Urinary bladder (tissue), 3 donors: ENCODE measurements at regions not wholly inside any gene's neighbourhood (a gene's known extent, or its start where the extent isn't known, plus 50 kb on each side); places are given as distances from the start of the nearest gene placed in this dataset.
"Not testable (repeated sequence)": the region's sequence is repeated elsewhere in the genome, so short reads cannot be mapped to it uniquely, and the experiment has no call there.

Experiments
- DNase-seq: peaks from one replicate; pipeline ENCODE4 v3.0.0-alpha.2; 2015; ENCODE audit errors: extremely low spot score
- H3K27ac ChIP-seq: one replicate; pipeline ENCODE4 v1.5.1; 2013; ENCODE audit warnings: low read depth, mild to moderate bottlenecking, moderate library complexity
- H3K36me3 ChIP-seq: one replicate; pipeline ENCODE4 v1.6.1; 2013; ENCODE audit warnings: mild to moderate bottlenecking, moderate library complexity; ENCODE audit not compliant: insufficient read depth
- H3K4me1 ChIP-seq: one replicate; pipeline ENCODE4 v1.6.1; 2013; ENCODE audit warnings: mild to moderate bottlenecking, moderate library complexity; ENCODE audit not compliant: insufficient read depth
- H3K4me3 ChIP-seq: one replicate; pipeline ENCODE4 v1.5.1; 2013; ENCODE audit warnings: low read depth, low read length
- WGBS: extraction: QIAGEN DNeasy Blood & Tissue Kit; methylation state at CpG from one replicate; pipeline ENCODE4 v1.1.7; 2013; 5-methylcytosine and 5-hydroxymethylcytosine counted together
- donor health status: healthy with polysubstance abuse.
- donor health status: healthy.

DNA sequence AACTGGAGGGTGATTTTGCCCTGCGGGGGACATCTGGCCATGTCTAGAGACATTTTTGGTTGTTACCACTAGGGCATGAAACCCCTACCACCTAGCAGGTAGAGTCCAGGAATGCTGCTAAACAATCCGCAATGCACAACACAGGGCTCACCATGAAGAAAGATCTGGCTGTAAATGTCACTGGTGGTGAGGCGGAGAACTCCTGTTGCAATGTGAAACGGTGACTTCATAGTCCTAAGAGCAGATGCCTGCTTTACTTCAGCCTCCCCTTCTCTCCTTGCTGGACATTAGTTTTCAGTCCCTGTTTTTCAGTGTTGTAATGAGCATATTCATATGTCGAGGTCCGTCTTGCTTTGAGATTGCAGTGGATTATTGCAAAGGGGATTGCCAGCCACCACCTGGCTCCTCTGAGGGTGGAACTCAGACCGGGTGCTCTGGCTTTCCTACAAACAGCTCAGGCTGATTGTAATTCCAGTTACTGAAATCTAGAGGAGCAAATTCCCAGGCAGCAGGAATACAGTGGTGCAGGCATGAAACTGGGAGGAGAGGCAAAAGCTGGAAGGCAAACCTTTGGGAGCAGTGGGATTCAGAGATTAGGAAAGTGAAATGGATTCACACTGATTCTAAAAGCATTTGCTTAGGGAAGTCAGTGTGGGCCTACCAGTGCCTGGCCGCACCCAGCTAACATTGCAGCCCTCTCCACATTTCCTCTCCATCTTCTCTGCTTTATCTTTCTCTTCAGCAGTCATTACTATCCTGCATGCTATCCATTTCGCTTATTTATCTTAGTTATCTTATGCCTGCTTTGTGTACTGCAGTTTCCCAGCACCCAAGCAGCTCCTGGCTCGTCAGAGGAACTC is 76.1 kb upstream of the PCDH8 start:
- Histone ChIP-seq H3K27ac (no peak overlapping the region), H3K4me1 (no peaks in the 10 kb centered on the region), H3K4me3 (no peak overlapping the region), H3K36me3 (no peaks in the 10 kb centered on the region)
- WGBS, result 50% methylated on average over 10 of the region's 10 CpGs
- DNase-seq, result no peak

DNA sequence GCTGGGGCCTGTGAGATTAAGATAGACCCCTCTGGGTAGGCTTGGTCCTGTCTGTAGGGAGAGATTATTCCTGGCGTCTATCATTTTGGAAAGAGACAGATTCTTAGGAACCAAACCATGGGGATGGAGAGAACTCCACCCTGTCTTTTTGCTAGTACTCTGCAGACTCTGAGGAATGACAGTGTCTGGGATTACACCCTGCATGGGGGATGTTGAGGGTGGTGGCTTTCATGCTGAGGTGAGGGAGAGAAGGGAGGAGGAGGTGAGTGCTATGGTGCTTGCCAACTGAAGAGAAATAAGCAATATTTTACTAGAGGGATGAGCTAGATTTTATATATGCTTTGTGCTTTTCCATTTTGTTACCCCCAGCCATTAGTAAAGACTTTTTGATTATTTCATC is 74.5 kb upstream of the PCDH8 start:
- no peak for DNase-seq
- 92% methylated on average over 1 of the region's 1 CpG for WGBS

GRCh38 chr13:52921194-52921593 is 72.8 kb upstream of the PCDH8 start:
- DNase-seq, result no peak
- 85% methylated on average over 3 of the region's 3 CpGs for WGBS
- Histone ChIP-seq H3K27ac (no peak overlapping the region), H3K4me1 (no peaks in the 10 kb centered on the region), H3K36me3 (no peaks in the 10 kb centered on the region), H3K4me3 (no peak overlapping the region)

More for the DNA sequence above, 74.5 kb upstream of the PCDH8 start:
- Histone ChIP-seq H3K4me1 (no peaks in the 10 kb centered on the region), H3K36me3 (no peaks in the 10 kb centered on the region), H3K27ac (no peak overlapping the region), H3K4me3 (no peak overlapping the region)

GRCh38 chr13:52916486-52916990 is 68.1 kb upstream of the PCDH8 start:
- H3K27ac ChIP-seq, result no peak overlapping the region
- no peak for DNase-seq
- H3K36me3 ChIP-seq, result no peaks in the 10 kb centered on the region
- no peaks in the 10 kb centered on the region for H3K4me1 ChIP-seq
- no peak overlapping the region for H3K4me3 ChIP-seq

DNA sequence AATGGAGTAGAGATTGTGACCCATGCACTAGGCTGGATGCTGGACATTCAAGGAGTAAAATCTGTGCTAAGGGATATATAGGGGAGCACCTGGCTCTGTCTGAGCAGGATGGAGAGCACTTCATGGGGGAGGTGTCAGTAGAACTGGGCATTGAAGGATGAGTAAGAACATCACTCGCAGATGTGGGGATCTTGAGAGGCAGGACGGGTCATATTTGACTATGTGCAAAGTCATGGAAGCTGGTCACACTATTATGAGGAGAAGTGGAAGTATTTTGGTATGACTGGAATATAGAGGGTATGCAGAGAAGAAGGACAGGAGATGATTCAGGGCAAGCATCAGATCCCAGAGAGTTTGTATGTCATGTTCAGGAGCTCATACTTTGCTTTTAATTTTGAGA is 62.9 kb upstream of the PCDH8 start:
- WGBS, result 93% methylated on average over 2 of the region's 2 CpGs
- Histone ChIP-seq H3K4me3 (no peak overlapping the region), H3K4me1 (no peaks in the 10 kb centered on the region), H3K27ac (no peak overlapping the region), H3K36me3 (no peaks in the 10 kb centered on the region)
- no peak for DNase-seq

DNA sequence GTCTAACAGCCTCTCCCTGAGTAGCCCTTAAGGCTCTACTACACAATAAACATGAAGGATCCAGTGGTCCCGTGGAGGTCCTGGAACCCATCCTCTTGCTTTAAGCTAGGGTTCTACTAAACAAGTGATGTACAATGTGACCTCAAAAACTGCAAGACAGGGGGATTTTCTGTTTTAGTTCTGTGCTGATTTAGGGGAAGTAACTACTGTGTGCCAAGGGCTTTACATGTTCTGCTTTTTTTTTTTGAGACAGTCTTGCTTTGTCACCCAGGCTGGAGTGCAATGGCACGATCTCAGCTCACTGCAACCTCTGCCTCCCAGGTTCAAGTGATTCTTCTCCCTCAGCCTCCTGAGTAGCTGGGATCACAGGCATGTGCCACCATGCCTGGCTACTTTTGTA is 61.9 kb upstream of the PCDH8 start:
- H3K4me3 ChIP-seq, H3K36me3 ChIP-seq, H3K4me1 ChIP-seq, H3K27ac ChIP-seq, DNase-seq: not testable (repeated sequence)
- WGBS, result 57% methylated on average over 2 of the region's 2 CpGs

GRCh38 chr13:52906122-52906903 is 57.9 kb upstream of the PCDH8 start:
- no peak for DNase-seq
- no peaks in the 10 kb centered on the region for H3K36me3 ChIP-seq
- H3K4me3 ChIP-seq, result no peak overlapping the region
- no peak overlapping the region for H3K27ac ChIP-seq
- WGBS, result 17% methylated on average over 20 of the region's 20 CpGs
- no peaks in the 10 kb centered on the region for H3K4me1 ChIP-seq

- H3K36me3 ChIP-seq, result no peaks in the 10 kb centered on the region
- no peaks in the 10 kb centered on the region for H3K4me1 ChIP-seq
- H3K27ac ChIP-seq, result no peak overlapping the region
- WGBS, result 50% methylated on average over 1 of the region's 1 CpG
- no peak overlapping the region for H3K4me3 ChIP-seq
- DNase-seq, result no peak
Observed at GRCh38 chr13:52905701-52906100, 57.3 kb upstream of the PCDH8 start.

- WGBS, result 43% methylated on average over 4 of the region's 4 CpGs
- DNase-seq, result no peak
- H3K36me3 ChIP-seq, result no peaks in the 10 kb centered on the region
- H3K27ac ChIP-seq, result no peak overlapping the region
- H3K4me3 ChIP-seq, result no peak overlapping the region
- H3K4me1 ChIP-seq, result no peaks in the 10 kb centered on the region
Observed at GRCh38 chr13:52903320-52903719, 54.9 kb upstream of the PCDH8 start.

DNA sequence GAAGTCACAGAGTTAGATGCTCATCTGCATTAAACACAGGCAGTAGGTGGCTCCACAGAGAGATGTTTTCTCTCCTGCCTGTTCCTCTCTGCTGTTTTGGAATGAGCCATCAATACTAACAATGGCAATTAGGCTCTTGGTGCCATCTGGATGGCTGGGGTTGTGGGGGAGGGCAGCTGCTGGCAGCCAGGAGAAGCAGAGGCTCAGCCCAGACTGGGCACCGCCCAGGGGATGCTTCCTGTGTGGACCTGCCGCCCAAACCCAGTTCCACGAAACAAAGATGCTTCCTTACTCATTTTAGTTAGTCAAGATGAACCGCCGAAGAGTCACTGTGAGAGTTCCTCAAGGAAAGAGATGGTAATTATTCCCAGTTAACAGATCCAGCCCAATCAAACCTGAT is 50.8 kb upstream of the PCDH8 start:
- H3K4me3 ChIP-seq, result no peak overlapping the region
- DNase-seq, result no peak
- H3K27ac ChIP-seq, result no peak overlapping the region
- WGBS, result 93% methylated on average over 5 of the region's 5 CpGs
- no peaks in the 10 kb centered on the region for H3K4me1 ChIP-seq
- H3K36me3 ChIP-seq, result no peaks in the 10 kb centered on the region
